ENCODE measurements at regions not wholly inside any gene's neighbourhood (a gene's known extent, or its start where the extent isn't known, plus 50 kb on each side); places are given as distances from the start of the nearest gene placed in this dataset.

DNA sequence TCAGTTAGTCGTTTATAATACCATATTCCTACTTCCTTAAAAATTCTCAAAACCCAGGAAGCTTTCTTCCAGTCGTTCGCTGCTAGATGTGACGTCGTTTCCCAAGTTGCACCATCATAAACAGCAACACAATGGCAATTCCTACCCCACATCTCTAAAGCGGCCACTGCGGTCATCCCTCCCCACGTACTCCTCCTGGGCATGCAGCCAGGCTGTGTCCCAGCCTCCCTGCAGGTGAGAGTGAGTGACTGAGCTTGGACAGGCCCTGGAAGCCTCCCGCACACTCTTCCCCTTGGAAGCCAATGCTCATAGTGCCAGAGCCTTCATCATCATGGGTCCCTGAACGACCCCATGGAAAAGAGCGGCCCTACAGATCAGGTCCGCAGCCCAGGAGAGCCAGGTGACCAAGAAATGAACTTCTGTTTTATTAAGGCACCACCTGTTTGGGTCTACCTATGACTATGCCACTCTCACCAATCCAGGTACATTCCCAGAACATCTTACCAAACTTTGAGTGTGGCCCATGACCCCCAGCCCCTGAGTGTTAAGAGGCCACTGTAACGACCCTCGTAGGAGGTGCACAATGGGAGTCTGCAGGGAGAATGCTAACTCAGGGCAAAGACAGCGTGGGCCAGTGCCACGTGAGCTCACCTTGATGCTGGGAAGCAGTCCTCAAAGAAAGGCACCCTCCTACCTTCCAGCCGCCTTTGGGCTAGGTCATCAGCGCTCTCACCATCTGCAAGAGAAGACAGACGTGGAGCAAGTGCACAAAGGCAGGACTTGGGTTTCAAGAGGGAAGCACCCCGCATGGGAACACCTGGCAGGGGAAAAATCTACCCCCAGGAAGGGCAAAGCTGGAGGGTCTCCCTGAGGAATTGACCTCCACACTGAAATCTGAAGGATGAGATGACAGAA, 74.7 kb upstream of the RAB6C start:
- Histone ChIP-seq H3K4me1 (ENCODE audit: control insufficient read depth, insufficient read depth, low read length, unreplicated experiment) (no peaks in the 10 kb centered on the region), H3K36me3 (ENCODE audit: insufficient read depth, low read length) (no peaks in the 10 kb centered on the region), H3K27me3 (ENCODE audit: insufficient read depth, low read length) (no peaks in the 10 kb centered on the region), H2AFZ (ENCODE audit: low read length, unreplicated experiment) (no peak overlapping the region), H3K27ac (ENCODE audit: low read depth, low read length) (no peak overlapping the region), H3K79me2 (ENCODE audit: control insufficient read depth, insufficient read depth, low read length, unreplicated experiment) (no peaks in the 10 kb centered on the region), H3K4me3 (ENCODE audit: low read depth, low read length) (no peak overlapping the region)

GRCh38 chr2:129905664-129906081, 73.8 kb upstream of the RAB6C start:
- Histone ChIP-seq H3K36me3 (ENCODE audit: insufficient read depth, low read length) (no peaks in the 10 kb centered on the region), H3K79me2 (ENCODE audit: control insufficient read depth, insufficient read depth, low read length, unreplicated experiment) (no peaks in the 10 kb centered on the region), H2AFZ (ENCODE audit: low read length, unreplicated experiment) (no peak overlapping the region), H3K4me1 (ENCODE audit: control insufficient read depth, insufficient read depth, low read length, unreplicated experiment) (no peaks in the 10 kb centered on the region), H3K27me3 (ENCODE audit: insufficient read depth, low read length) (no peaks in the 10 kb centered on the region), H3K4me3 (ENCODE audit: low read depth, low read length) (no peak overlapping the region), H3K27ac (ENCODE audit: low read depth, low read length) (no peak overlapping the region)

DNA sequence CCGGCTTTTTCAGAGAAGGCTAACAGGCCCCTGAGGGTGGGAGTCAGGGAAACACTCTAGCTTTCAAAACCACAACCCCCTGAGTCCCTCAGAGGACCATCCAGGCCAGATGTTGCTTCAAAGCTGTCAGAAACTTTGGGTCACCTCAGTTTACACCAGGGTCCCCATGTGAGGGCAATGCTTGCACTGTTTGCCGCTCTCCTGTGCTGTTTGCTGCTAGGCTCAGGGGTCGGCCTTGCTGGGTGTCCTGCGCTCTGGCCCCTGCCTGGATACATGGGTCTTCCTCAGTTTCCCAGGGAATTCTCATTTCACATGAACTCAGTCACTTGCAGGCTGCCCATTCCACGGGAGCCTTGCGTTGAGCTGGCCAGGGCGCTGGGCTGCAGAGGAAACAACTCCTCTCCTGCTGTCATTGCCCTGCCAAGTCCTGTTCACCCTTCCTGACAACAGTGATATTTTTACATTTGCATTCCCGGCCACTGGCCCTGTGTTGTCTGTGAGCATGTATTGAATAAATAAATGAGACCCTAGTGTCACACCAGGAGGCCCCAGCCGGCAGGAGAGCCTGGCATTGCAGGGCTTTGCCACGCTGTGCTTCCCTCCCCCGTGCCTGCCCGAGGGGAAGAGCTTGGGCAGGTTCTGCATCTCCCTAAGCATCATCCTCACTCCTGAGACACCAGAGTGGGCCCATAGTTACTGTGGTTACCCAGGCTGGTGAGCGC, 73.2 kb upstream of the RAB6C start:
- H2AFZ ChIP-seq (ENCODE audit: low read length, unreplicated experiment), result no peak overlapping the region
- no peak overlapping the region for H3K27ac ChIP-seq (ENCODE audit: low read depth, low read length)
- no peak overlapping the region for H3K4me3 ChIP-seq (ENCODE audit: low read depth, low read length)
- no peaks in the 10 kb centered on the region for H3K36me3 ChIP-seq (ENCODE audit: insufficient read depth, low read length)
- no peaks in the 10 kb centered on the region for H3K4me1 ChIP-seq (ENCODE audit: control insufficient read depth, insufficient read depth, low read length, unreplicated experiment)
- H3K79me2 ChIP-seq (ENCODE audit: control insufficient read depth, insufficient read depth, low read length, unreplicated experiment), result no peaks in the 10 kb centered on the region
- no peaks in the 10 kb centered on the region for H3K27me3 ChIP-seq (ENCODE audit: insufficient read depth, low read length)

DNA sequence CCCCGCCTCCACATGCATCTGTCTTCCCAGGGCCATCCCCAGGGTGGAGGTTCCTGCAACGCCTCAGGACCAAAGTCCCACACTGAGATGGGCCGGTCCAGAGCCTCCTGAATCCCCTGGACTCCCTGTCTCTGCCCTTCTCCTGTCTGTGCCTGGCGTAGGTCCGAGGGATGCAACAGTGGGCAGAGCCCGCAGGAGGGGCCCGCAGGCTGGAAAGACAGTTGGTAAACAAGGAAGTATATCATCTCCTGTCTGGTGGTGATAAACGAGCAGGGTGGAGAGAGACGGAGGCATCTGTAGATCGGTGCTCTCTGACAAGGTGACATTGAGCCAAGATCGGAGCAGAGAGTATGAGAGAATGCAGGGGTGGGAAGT, 72.6 kb upstream of the RAB6C start:
- no peaks in the 10 kb centered on the region for H3K4me1 ChIP-seq (ENCODE audit: control insufficient read depth, insufficient read depth, low read length, unreplicated experiment)
- no peak overlapping the region for H2AFZ ChIP-seq (ENCODE audit: low read length, unreplicated experiment)
- no peaks in the 10 kb centered on the region for H3K36me3 ChIP-seq (ENCODE audit: insufficient read depth, low read length)
- no peak overlapping the region for H3K4me3 ChIP-seq (ENCODE audit: low read depth, low read length)
- H3K27me3 ChIP-seq (ENCODE audit: insufficient read depth, low read length), result no peaks in the 10 kb centered on the region
- no peaks in the 10 kb centered on the region for H3K79me2 ChIP-seq (ENCODE audit: control insufficient read depth, insufficient read depth, low read length, unreplicated experiment)
- H3K27ac ChIP-seq (ENCODE audit: low read depth, low read length), result no peak overlapping the region

- Histone ChIP-seq H3K4me3 (ENCODE audit: low read depth, low read length) (no peak overlapping the region), H3K4me1 (ENCODE audit: control insufficient read depth, insufficient read depth, low read length, unreplicated experiment) (no peaks in the 10 kb centered on the region), H3K27ac (ENCODE audit: low read depth, low read length) (no peak overlapping the region), H3K79me2 (ENCODE audit: control insufficient read depth, insufficient read depth, low read length, unreplicated experiment) (no peaks in the 10 kb centered on the region), H3K36me3 (ENCODE audit: insufficient read depth, low read length) (no peaks in the 10 kb centered on the region), H2AFZ (ENCODE audit: low read length, unreplicated experiment) (no peak overlapping the region), H3K27me3 (ENCODE audit: insufficient read depth, low read length) (no peaks in the 10 kb centered on the region)
Observed at GRCh38 chr2:129907256-129907998, 72.0 kb upstream of the RAB6C start.

DNA sequence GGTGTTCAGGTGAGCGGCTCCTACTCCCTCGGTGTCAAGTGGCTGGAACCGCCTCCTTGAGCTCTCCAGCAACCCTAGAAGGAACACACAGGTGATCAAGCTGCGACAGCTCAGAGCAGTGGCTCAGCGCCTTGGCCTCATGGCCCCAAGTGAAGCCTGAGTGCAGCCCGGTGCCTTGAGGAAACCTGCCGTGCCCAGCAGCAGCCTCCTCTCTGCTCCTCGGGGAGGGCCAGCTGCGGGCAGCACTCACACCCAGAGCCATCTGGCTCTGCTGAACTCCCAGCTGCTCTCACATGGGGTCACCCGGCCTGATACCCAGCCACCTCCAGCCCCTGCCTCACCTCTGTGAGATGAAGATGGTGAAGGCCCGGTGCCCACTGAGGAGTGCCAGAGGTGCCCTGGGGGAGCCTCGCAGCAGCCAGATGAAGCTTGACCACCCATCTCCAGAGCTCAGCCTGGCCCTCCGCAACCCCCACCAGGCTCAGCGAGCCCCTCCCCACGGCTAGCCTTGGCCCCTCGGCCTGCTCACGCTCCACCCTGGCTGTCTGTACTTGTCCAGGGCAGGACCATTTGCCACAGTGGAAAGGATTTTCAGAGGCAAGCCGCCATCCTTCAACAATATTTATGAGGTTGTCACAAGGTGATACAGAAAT, 70.6 kb upstream of the RAB6C start:
- no peaks in the 10 kb centered on the region for H3K79me2 ChIP-seq (ENCODE audit: control insufficient read depth, insufficient read depth, low read length, unreplicated experiment)
- H3K36me3 ChIP-seq (ENCODE audit: insufficient read depth, low read length), result no peaks in the 10 kb centered on the region
- no peak overlapping the region for H3K4me3 ChIP-seq (ENCODE audit: low read depth, low read length)
- H3K4me1 ChIP-seq (ENCODE audit: control insufficient read depth, insufficient read depth, low read length, unreplicated experiment), result no peaks in the 10 kb centered on the region
- no peak overlapping the region for H3K27ac ChIP-seq (ENCODE audit: low read depth, low read length)
- H3K27me3 ChIP-seq (ENCODE audit: insufficient read depth, low read length), result no peaks in the 10 kb centered on the region
- H2AFZ ChIP-seq (ENCODE audit: low read length, unreplicated experiment), result no peak overlapping the region

DNA sequence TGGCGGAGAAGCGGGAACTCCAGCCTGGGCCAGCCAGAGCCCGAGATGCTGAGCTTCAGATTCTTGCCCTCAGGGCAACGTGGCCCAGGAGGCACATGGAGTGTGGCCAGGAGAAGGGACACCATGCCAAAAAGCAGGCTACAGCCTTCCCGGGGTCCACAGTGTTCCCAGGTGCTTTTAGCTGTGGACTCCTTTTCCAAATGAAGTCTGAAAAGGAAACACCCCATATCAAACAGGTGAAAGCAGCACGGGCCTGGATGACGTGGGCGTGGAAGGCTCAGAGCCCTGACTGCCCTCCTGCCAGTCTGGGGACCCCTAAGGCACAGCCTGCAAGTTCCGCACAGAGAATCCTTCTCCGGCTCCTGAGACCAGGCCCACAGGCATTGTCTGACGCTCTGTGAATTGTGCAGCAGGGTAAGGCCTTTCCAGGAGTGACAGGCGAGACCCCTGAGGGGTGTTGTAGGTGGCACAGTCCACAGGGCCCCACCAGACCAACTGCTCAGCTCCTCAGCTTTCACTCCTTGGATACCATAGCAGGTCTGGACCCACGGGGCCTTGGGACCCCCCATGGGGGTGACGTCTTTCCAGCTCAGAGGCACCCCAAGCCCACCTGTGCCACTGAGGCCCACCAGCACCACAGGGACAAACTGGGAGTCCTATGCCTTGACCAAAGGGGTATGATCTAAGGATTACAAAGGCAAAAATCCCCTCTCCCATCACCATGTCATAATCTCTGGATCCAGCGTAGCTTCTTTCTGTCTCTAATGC, 69.6 kb upstream of the RAB6C start:
- Histone ChIP-seq H3K4me1 (ENCODE audit: control insufficient read depth, insufficient read depth, low read length, unreplicated experiment) (no peaks in the 10 kb centered on the region), H2AFZ (ENCODE audit: low read length, unreplicated experiment) (no peak overlapping the region), H3K4me3 (ENCODE audit: low read depth, low read length) (no peak overlapping the region), H3K36me3 (ENCODE audit: insufficient read depth, low read length) (no peaks in the 10 kb centered on the region), H3K79me2 (ENCODE audit: control insufficient read depth, insufficient read depth, low read length, unreplicated experiment) (no peaks in the 10 kb centered on the region), H3K27me3 (ENCODE audit: insufficient read depth, low read length) (no peaks in the 10 kb centered on the region), H3K27ac (ENCODE audit: low read depth, low read length) (no peak overlapping the region)

GRCh38 chr2:129910446-129911362, 68.8 kb upstream of the RAB6C start:
- no peaks in the 10 kb centered on the region for H3K36me3 ChIP-seq (ENCODE audit: insufficient read depth, low read length)
- no peaks in the 10 kb centered on the region for H3K27me3 ChIP-seq (ENCODE audit: insufficient read depth, low read length)
- no peak overlapping the region for H2AFZ ChIP-seq (ENCODE audit: low read length, unreplicated experiment)
- H3K27ac ChIP-seq (ENCODE audit: low read depth, low read length), result no peak overlapping the region
- H3K4me3 ChIP-seq (ENCODE audit: low read depth, low read length), result no peak overlapping the region
- H3K4me1 ChIP-seq (ENCODE audit: control insufficient read depth, insufficient read depth, low read length, unreplicated experiment), result no peaks in the 10 kb centered on the region
- H3K79me2 ChIP-seq (ENCODE audit: control insufficient read depth, insufficient read depth, low read length, unreplicated experiment), result no peaks in the 10 kb centered on the region

GRCh38 chr2:129911363-129912065, 68.0 kb upstream of the RAB6C start:
- H2AFZ ChIP-seq (ENCODE audit: low read length, unreplicated experiment), result no peak overlapping the region

More at GRCh38 chr2:129911363-129912065, 68.0 kb upstream of the RAB6C start:
- H3K79me2 ChIP-seq (ENCODE audit: control insufficient read depth, insufficient read depth, low read length, unreplicated experiment), result no peaks in the 10 kb centered on the region
- H3K27ac ChIP-seq (ENCODE audit: low read depth, low read length), result no peak overlapping the region
- H3K4me1 ChIP-seq (ENCODE audit: control insufficient read depth, insufficient read depth, low read length, unreplicated experiment), result no peaks in the 10 kb centered on the region
- no peak overlapping the region for H3K4me3 ChIP-seq (ENCODE audit: low read depth, low read length)
- H3K36me3 ChIP-seq (ENCODE audit: insufficient read depth, low read length), result no peaks in the 10 kb centered on the region
- no peaks in the 10 kb centered on the region for H3K27me3 ChIP-seq (ENCODE audit: insufficient read depth, low read length)
